Right lobe of liver (tissue), 6 donors: ENCODE measurements at regions not wholly inside any gene's neighbourhood (a gene's known extent, or its start where the extent isn't known, plus 50 kb on each side); places are given as distances from the start of the nearest gene placed in this dataset.
A peak's percentile ranks its signal among the peaks of the same experiment; 100 is the strongest.

ENCODE experiments used
- ATAC-seq, 4 donors: fragments of 200-7000 bp; cut with Tn5 transposase; one replicate each; pipeline ENCODE4 v1.9.1; 2020; ENCODE audit warnings: mild to moderate bottlenecking in 4 of 4, moderate library complexity in 4 of 4
- DNase-seq, 3 donors: peaks; one replicate each; pipeline ENCODE4 v3.0.0-alpha.2; 2020
- H3K27ac ChIP-seq, 3 donors: fragments of 200-600 bp; one replicate each; pipeline ENCODE4 v1.8.0; 2022
- H3K27me3 ChIP-seq, 2 donors: fragments of 200-600 bp; one replicate each; pipeline ENCODE4 v1.8.0; 2022
- H3K36me3 ChIP-seq, 4 donors: fragments of 200-600 bp; sonication (generic) in 1 of 4; one replicate each; pipeline versions ENCODE4 v1.5.1 to v1.8.0; 2017 to 2022; ENCODE audit warnings: control low read depth in 1 of 4
- H3K4me1 ChIP-seq, 4 donors: fragments of 200-600 bp; sonication (generic) in 1 of 4; one replicate each; pipeline versions ENCODE4 v1.5.1 to v1.8.0; 2017 to 2022; ENCODE audit warnings: control low read depth in 1 of 4
- H3K4me3 ChIP-seq, 3 donors: fragments of 200-600 bp; one replicate each; pipeline ENCODE4 v1.8.0; 2022
- H3K9me3 ChIP-seq, 4 donors: fragments of 200-600 bp; sonication (generic) in 1 of 4; one replicate each; pipeline versions ENCODE4 v1.5.1 to v1.8.0; 2017 to 2022; ENCODE audit warnings: control low read depth in 1 of 4
- CTCF ChIP-seq, 4 donors: fragments of 200-600 bp in 3 of 4; fragments of 450-650 bp in 1 of 4; IDR thresholded peaks; one replicate each; pipeline versions ENCODE4 v1.5.1 to v1.8.0; 2016 to 2022; ENCODE audit warnings: antibody characterized with exemption in 4 of 4, mild to moderate bottlenecking in 2 of 4
- POLR2A ChIP-seq: fragments of 450-650 bp; IDR thresholded peaks from one replicate; pipeline ENCODE4 v1.6.1; 2017; ENCODE audit warnings: antibody characterized with exemption, mild to moderate bottlenecking
- WGBS: methylation state at CpG from one replicate; pipeline ENCODE4 v1.1.6; 2018; ENCODE audit warnings: low coverage, low lambda C conversion rate; ENCODE audit not compliant: insufficient coverage; ENCODE audit errors: missing lambda C conversion rate; 5-methylcytosine and 5-hydroxymethylcytosine counted together
- intact Hi-C, 2 donors: fragments of 100-400 bp; cut with DNase I; formaldehyde crosslinking; loops; one replicate each; pipeline versions ENCODE4 v1.11.2 to v1.14.1; 2022
- donor health status: DM: no; HTN: yes; CAD: no.
- donor health status: DM: no; HTN: no; CAD: no.
- donor health status: DM: no; HTN: no; CAD: no.
- donor health status: DM: no; HTN: yes; CAD: no.
- donor health status: DM: no; HTN: yes; CAD: no.

GRCh38 chr6:169863710-169864109 lies 112.3 kb downstream of the ERMARD start:
- 85% methylated on average over 3 of the region's 3 CpGs for WGBS
- no peak for TF ChIP-seq CTCF (IDR thresholded peaks at IDR 0.05)
- TF ChIP-seq POLR2A: no peak
- Histone ChIP-seq H3K36me3 (no peaks in the 10 kb centered on the region), H3K27ac (no peak overlapping the region), H3K4me1 (no peaks in the 10 kb centered on the region), H3K27me3 (no peaks in the 10 kb centered on the region), H3K9me3 (no peaks in the 10 kb centered on the region), H3K4me3 (no peak overlapping the region)
- no peak for DNase-seq
- no peak for ATAC-seq
- intact Hi-C loops: no loop called here

GRCh38 chr6:169862892-169863525 lies 111.6 kb downstream of the ERMARD start:
- DNase-seq: no peak
- no peaks in the 10 kb centered on the region for H3K27me3 ChIP-seq

GRCh38 chr6:169862043-169862891 lies 110.8 kb downstream of the ERMARD start:
- H3K36me3 ChIP-seq: no peaks in the 10 kb centered on the region
- no peaks in the 10 kb centered on the region for H3K9me3 ChIP-seq
- H3K27me3 ChIP-seq: no peaks in the 10 kb centered on the region
- DNase-seq: no peak
- peak overlapping the region in 1 of 3 donors; percentile 44 for H3K27ac ChIP-seq
- TF ChIP-seq CTCF (IDR thresholded peaks at IDR 0.05) (no peak), POLR2A (no peak)
- ATAC-seq: peak in 2 of 4 donors; percentile 14 to 20
- no peak overlapping the region for H3K4me3 ChIP-seq
- no peaks in the 10 kb centered on the region for H3K4me1 ChIP-seq
- intact Hi-C loops: no loop called here
- WGBS: 54% methylated on average over 13 of the region's 17 CpGs

More at GRCh38 chr6:169862892-169863525, 111.6 kb downstream of the ERMARD start:
- TF ChIP-seq POLR2A: no peak
- TF ChIP-seq CTCF (IDR thresholded peaks at IDR 0.05): no peak
- 80% methylated on average over 2 of the region's 20 CpGs for WGBS
- intact Hi-C loops: no loop called here
- no peaks in the 10 kb centered on the region for H3K4me1 ChIP-seq
- H3K27ac ChIP-seq: no peak overlapping the region
- no peaks in the 10 kb centered on the region for H3K9me3 ChIP-seq
- H3K4me3 ChIP-seq: no peak overlapping the region
- no peak for ATAC-seq
- H3K36me3 ChIP-seq: no peaks in the 10 kb centered on the region

- 58% methylated on average over 7 of the region's 17 CpGs for WGBS
- Histone ChIP-seq H3K9me3 (no peaks in the 10 kb centered on the region), H3K36me3 (no peaks in the 10 kb centered on the region), H3K4me1 (no peaks in the 10 kb centered on the region), H3K27me3 (no peaks in the 10 kb centered on the region), H3K4me3 (no peak overlapping the region), H3K27ac (peak overlapping the region in 1 of 3 donors; percentile 44)
- no peak for ATAC-seq
- intact Hi-C loops: no loop called here
- DNase-seq: no peak
- TF ChIP-seq POLR2A: no peak
- TF ChIP-seq CTCF (IDR thresholded peaks at IDR 0.05): no peak
Measured at GRCh38 chr6:169861431-169862042, 110.1 kb downstream of the ERMARD start.
